ENCODE measurements at regions not wholly inside any gene's neighbourhood (a gene's known extent, or its start where the extent isn't known, plus 50 kb on each side); places are given as distances from the start of the nearest gene placed in this dataset.
"Not testable (repeated sequence)": the region's sequence is repeated elsewhere in the genome, so short reads cannot be mapped to it uniquely, and the experiment has no call there.

DNA sequence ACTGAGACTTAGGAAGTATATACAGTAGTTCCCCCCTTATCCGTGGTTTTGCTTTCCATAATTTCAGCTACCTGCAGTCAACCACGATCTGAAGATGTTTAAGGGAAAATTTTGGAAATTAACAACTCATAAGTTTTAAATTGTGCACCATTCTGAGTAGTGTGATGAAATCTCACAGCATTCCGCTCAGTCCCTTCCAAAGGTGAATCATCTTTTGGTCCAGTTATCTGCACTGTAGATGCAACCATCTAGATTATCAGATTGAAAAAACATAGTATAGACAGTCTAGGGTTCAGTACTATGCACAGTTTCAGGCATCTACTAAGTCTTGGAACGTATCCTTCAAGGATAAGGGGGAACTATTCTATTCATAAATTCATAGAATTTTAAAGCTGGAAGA lies 109.0 kb downstream of the ANXA3 start:
- DNase-seq = no peak

DNA sequence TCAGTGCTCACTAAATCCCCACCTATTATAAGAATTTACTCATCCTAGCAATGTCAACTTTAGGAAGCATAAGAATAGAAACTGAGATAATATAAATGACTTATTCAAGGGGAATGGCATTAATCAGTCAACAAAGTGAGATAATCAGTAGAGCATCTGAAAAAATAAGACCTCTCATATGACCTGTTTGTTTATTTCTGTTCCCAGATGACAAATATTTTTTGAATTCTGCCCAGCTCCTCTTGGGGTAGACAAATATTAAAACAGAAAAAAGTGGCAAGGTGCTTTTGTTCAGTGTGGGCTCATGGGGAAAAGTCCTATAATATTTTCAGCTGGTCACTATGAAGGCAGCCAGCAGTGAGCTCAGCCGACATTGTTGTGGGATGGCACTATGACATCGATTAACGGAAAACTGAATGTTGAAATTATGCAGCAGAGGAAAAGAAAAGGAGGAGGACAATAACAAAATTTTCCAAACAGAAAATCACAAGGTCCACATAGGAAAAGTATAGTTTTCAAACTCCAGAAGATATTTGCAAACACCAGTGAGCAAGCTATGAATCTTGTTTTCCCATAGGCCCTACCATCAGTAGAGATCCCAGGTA lies 109.6 kb downstream of the ANXA3 start:
- no peak for DNase-seq

DNA sequence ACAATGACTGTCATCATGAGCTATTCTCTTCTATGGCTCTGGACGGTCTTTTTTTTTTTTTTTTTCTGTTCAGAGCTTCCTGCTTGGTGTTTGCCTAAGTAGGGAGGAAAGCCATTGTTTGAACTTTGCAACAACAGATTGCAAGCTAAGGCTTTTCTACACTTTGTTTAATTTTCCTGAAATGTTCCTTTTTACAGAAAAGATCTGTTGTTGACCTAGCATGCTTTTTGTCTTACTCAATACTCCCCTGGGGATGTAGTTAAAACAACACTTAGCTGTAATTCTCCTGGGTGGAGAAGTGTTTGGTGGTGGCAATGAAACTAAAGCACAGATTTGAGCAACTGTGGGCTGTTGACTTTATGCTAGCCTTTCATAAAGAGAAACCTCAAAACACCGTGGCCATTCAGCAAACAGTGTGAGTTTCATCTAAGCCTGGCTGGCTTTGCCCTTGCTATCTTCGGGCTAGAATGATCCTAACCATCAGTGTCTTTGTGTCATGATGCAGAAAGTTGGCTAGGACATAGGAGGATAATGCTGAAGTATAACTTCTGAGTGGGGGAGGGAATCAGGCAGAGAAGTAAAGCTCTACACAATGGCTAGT lies 110.5 kb downstream of the ANXA3 start:
- DNase-seq = no peak

DNA sequence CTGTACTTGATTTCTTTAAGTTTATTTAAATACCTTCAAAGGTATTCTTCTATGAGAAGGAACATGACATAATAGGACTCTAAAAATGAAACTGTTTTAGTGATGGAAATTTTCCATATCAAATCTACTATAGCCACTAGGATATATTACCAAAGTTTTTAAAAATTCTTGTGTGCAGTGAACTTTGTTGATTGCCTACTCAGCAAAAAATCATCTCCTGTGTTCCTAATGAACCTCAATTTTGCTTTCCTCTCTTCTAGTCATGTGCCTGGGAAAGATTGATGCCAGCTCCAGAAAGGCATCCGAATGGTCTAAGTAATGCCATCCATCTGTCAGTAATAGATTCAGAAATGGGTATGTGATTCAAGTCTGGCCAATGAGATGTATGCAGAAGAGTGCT lies 111.1 kb downstream of the ANXA3 start:
- DNase-seq = no peak

DNA sequence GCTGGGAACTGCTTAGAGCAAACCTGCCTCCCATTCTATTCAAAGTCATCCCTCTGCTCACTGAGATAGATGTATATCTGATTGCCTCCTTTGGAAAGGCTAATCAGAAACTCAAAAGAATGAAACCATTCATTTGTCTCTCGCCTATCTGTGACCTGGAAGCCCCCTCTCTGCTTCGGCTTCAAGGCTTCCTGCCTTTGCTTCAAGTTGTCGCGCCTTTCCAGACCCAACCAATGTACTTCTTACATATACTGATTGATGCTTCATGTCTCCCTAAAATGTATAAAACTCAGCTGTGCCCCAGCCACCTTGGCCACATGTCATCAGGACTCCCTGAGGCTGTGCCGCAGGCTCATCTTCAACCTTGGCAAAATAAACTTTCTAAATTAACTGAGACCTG lies 111.9 kb upstream of the BMP2K start:
- DNase-seq = not testable (repeated sequence)

DNA sequence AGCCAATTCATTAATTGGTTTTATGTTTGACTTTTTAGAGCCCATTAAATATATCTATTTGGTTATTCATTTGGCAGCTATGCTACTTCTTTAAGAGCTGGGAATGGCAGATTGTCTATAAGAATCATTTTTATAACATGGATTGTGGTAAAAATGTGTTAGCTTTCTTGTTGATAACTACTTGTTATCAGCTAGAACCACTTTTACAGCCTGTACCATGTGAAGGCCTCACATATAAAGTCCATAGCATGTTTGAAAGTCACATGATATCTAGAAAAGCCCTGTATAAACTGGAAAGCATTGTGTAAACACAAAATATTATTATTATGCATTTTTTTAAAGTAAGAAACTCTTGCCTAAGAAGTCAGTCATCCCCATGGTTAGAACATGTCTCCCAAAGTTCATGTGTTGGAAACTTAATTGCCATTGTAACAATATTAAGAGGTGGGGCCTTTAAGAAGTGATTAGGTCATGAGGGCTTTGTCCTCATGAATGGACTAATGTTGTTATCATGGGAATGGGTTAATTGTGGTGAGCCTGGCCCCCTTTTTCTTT lies 110.9 kb upstream of the BMP2K start:
- no peak for DNase-seq

DNA sequence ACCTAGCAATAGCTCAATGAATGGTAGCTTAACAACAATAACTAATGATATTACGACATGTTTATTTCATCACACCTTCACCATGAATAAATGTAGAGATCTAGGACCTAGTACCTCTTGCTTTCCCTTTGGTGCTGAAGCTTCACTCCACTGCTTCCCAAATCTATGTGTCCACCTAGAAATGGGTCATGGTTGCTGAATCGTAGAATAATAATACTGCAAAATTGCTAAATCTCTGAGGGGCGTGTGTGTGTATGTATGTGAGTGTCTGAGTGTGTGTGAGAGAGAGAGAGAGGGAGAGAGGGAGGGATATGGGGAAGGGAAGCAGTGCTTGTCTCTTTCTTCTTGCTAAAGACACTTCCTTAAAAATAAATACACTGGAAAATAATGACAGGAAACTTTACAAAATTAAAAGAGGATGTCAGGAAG lies 109.3 kb upstream of the BMP2K start:
- DNase-seq = no peak

DNA sequence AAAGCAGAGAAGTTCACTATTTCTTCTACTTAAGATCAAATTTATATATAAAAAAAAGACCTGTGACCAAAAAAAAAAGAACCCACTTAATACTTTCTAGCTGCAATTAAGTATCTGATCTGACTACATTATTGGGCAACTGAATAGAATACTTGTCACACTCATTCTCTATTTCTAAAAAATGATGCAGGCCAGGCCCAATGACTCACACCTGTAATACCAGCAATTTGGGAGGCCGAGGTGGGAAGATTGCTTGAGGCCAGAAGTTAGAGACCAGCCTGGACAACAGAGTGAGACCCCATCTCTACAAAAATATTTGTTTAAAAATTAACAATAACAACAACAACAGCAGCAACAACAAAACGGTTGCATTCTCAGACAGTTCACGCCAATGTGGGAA lies 108.8 kb upstream of the BMP2K start:
- no peak for DNase-seq

DNA sequence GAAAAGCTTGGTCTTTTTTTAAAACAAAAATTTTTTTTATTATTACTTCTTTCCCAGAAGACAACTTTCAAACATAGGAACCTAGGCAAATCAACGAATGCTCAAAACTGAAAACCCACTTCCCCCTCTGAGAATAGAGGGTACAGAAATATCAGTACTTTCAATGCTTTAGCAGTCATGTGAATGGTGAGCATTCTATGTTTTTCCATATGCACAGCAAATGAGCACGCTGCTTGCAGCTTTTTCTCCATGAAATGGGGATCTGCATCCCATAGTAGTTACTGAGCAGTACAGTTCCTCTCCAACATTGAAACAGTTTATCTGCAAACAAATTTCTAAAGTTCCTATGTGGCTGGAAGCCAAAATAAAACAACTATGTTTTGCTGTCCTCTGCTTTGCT lies 108.4 kb upstream of the BMP2K start:
- DNase-seq = no peak

DNA sequence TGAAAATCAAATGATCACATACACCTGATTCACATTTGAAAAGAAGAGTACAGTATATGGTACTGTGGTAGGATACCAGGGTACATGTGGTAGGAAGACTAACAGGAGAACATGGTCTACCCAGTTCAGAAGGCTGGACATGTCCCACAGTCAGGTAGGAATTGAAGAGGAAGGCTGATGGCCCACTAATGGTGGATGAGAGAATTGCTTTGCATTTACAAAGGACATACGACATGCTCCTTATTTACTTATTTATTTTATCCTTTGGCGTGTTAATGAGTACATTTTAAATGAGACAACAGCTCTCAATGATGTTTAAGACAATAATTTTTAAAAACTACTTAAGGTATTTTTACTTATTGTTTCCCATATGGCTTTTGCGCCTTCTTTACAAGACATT lies 106.7 kb upstream of the BMP2K start:
- DNase-seq = no peak

DNA sequence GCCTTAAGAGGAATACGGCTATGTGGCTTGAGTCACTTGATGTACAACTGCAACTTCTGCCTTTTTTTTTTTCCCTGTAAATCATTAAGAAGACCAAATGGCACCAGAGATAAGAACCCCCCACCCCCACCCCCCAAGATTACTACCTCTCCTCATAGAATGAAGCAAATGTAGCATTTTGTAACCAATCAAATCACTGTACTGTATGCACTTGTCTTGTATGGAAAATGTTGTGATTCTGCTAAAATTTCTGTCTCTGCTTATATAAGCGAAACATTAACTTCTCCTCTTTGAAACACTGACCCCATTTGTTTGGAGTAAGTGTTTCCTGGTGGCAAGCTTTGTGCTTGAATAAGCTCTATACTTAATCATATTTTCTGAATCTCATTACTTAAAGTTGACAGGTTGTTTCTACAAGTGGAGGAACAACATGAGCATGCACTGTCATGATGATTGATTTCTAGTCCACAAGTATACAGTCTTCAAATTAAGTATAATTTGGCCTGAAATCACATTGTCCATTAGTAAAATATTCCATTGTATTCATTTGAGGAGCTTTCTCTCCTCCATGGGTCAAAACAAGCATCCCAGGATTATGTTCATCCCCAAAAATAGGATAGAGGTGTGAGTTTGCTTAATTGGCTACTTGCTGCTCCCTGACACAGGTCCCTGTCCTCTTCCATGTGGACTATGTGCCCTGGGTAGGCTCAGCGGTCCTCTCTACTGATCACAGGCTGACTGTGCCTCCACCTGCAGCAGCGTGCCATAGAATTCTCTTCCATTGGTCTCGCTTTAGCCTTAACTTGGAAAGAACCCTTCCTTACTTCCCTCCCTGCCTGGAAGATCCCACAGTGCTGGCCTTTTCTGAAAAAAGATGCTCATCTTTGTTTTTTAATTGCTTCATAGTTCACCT lies 104.0 kb upstream of the BMP2K start:
- DNase-seq = no peak

DNA sequence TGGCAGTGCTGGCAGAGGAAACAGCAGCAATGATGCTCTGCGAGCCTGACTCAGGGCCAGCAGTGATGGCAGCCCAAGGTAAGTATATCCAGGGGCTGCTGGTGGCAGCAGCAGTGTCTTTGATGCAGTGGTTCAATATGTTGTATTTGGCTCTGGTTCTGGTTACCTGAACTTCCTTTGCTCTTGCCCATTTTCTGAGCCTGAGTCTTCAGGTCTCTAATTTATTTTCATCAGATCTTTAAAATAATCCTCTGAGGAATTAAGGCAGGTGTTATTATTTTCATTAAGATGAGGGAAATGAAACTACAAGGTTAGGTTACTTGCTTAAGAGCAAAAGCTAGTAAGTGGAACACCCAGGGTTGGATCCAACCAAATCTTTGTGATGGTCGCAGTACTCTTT lies 102.8 kb upstream of the BMP2K start:
- DNase-seq = no peak

DNA sequence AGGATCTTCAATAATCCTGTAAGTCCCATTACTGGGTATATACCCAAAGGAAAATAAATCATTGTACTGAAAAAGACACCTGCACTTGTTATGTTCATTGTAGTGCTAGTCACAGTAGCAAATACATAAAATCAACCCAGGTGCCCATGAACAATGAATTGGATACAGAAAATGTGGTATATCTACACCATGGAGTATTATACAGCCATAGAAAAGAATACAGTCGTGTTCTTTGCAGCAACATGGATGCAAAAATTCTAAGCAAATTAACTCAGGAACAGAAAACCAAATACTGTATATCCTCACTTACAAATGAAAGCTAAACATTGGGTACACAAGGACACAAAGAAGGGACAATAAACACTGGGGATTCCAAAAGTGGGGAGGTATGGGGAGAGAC lies 100.8 kb upstream of the BMP2K start:
- no peak for DNase-seq

DNA sequence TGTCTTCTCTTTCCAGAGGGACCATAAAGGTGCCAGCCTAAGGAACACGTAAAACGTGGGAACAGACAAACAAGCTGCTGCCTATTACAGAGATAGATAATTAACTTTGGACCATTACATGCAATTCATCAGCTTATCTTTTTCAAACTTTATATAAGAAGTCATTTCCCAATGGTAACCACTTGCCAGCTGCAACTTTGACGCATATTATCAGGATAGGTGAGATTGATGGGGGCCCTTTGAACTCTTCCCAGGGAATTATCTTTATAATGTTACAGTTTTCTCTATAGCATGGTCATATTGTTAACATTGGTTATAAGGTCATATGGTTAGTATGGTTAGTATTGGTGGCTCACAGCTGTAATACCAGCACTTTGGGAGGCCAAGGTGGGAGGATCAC lies 94.1 kb upstream of the BMP2K start:
- no peak for DNase-seq

DNA sequence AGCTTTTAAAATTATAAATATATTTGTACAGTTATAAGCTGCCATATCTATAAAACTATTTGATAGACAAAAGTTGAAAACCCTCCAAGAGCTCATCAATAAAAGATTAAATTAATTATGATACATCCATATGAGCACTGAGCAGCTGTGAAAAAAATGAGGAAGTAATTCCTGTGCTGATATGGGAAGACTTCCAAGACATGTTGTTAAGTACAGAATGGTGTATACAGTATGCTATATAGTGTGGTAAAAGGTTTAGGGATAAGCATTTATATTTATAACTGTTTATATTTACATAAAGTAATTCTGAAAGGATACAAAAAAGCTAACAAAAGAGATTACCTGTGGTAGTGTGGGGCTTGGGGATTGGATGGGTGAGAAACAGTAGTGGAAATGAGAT lies 92.8 kb upstream of the BMP2K start:
- DNase-seq = no peak

DNA sequence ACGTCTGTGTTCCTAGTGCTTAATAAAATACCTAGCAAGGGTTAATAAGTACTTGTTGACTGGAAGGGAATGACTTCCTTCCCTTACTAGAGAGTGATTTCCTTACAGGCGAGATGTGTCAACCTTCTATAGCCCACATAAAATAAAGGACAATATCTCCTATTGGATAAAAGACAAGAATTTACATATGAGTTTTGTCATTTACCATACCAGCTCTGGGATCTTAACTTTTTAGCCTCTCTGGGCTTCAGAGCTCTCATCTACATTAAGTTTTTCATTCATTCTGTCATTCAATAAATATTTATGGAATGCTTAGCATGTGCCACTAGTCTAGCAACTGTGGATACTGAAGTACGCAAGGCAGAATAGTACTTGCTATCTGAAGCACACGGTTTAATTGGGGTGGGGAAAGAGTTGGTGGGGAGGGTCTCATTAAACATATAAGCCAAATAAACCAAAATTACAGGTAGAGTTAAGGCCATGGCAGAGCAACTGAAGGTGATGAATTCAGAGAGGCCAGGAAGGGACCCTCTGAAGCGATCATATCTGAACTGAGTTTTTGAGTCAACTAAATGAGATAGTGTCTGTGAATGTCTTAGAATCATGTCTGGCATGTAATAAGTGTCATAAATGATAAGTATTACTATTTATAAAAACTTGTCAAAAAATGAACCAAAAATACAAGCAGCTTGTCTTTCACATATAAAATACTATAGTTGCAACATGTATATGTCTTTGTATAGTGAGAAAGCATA lies 91.6 kb upstream of the BMP2K start:
- DNase-seq = no peak

DNA sequence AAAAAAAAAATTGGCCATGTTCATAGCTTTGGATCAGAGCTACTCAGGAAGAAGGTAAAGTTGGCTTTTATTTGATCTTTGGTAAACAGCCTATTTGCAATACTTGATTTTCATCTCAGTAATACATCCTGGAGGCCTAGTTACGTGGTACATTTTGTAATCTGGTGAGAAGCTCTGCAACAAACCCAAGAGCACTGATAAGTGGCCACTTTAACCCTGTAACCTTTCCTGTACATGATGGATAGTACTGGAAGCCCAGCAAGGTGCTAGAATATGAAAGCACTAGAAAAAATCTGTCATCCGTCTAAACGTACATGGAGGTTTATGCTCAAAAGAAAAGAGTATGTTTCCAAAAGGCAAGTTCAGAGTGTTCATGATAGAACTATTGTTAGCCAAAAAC lies 88.3 kb upstream of the BMP2K start:
- DNase-seq = no peak

DNA sequence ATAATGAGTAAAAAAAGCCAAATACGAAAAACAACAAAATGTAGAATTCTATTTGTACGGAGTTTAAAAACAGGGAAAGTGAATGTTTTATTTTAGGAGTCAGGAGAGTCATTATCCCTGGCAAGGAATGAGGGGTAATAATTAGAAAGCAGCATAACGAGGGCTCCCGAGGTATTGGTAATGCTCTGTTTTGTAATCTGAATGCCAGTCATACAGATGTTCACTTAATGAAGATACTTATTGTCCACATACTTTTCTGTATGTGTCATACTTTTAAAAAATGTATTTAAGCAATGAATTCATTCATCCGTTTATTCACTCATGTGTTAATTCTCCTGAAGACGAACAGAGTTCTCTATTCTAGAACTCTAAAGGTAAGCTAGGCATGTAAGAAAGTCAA lies 87.8 kb upstream of the BMP2K start:
- DNase-seq = no peak

DNA sequence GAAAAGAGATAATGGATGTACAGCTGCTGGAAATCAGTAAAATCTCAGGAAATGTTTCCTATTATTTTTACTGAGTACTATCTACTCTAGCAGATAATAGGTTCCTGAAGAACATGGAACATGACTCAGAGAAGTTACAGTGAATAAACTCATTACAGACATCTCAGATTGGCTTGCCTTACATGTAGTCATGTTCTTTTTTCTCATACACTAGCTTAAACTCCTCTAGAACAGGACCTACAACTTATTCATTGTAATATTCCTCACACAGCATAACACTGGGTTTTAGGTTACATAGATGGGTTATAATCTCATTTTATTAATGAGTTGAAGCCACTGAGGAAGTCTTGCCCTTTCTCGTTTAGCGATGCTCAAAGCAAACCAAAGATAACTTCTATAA lies 86.9 kb upstream of the BMP2K start:
- DNase-seq = no peak

DNA sequence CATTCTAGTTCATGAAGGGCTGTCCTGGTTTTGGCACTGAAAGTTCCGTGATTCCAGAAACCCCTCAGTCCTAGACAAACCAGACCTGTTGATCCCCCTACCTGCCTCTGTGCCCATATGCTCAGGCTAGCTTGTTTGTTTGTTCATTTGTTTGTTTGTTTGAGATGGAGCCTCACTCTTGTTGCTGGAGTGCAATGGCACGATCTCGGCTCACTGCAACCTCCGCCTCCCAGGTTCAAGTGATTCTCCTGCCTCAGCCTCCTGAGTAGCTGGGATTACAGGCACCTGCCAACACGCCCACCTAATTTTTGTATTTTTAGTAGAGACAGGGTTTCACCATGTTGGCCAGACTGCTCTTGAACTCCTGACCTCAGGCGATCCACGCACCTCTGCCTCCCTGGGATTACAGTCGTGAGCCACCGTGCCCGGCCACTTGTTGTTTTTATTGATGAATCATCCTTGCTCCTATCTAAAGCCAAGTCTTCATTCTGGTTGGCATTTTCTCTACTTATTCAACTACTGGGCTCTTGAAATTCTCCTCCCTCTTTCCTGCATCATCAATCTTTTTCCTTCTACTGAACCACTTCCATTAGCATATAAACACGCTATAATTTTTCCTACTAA lies 86.3 kb upstream of the BMP2K start:
- DNase-seq = no peak

DNA sequence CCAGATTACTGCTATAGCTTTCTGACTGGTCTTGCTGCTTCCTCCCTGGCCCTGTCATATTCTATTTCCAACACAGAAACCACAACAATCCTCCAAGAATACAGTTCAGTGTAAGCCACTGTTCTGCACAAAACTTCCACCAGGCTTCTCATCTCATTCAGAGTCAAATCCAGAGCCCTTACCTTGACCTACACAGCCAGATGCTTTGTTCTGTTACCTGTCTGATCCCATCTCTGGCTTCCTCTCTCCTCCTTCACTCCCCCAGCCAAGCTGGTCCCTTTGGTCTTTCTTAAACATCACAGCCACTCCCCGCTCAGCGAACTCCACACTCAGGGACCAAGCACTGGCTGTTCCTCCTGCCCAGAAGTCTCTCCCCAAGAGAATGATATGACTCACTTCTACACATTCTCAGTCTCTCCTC lies 84.8 kb upstream of the BMP2K start:
- no peak for DNase-seq

DNA sequence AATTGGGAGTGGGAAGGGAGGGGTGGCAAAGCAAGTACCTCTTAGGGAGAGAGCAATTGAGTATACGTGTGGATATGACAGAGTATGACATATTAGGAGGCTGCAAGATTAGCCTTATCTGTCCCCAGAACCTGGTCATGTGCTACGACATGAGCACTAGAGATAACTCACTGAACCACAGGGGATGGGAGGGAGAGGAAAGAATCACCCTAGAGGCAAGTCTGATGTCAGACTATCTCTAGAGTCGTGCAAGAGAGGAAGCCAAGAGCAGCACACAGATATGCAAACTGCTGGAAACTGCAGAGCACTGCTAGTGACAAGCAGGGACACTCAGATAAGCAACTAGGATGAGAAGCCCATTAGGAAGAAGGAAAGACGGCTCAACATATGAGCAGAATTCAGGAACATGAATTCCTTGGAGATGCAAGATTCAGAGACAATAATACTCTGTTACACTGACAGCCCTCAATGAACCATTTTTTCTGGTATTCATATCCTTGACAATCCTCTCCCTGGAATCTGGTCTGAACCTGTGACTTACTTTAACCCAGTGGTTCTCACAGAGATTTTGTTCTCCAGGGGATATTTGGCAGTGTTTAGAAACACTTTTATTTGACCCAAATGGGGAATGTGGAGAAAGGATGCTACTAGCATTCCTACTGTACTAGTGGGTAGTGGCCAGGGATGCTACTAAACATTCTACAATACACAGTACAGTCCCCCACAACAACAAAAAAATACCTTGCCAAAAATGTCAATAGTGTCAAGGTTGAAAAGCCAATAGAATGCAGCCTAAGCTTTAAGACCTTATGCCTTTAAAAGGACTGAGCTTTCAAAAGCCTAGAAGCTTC lies 84.0 kb upstream of the BMP2K start:
- DNase-seq = no peak
